ENCODE measurements at regions not wholly inside any gene's neighbourhood (a gene's known extent, or its start where the extent isn't known, plus 50 kb on each side); places are given as distances from the start of the nearest gene placed in this dataset.
"Not testable (repeated sequence)": the region's sequence is repeated elsewhere in the genome, so short reads cannot be mapped to it uniquely, and the experiment has no call there.

DNA sequence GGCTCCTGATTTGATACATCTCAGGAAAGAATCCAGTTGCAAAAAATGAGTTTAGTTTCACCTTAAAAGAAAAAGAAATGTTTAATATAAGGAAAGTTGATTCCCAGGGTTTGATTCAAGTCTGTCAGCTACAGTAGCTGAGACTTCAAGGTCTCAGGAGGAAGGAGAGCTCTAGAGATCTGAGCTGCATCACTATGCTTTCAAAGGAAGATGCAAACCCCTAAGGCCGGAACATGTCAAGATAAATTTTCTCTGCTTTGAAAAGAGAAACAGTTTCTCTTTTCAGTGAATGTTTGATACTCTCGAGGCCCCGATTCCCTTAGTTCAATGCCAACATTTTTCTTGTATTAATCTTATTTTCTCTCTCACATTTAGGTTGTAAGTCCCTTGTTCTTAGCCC, 128.6 kb downstream of the RGPD3 start:
- DNase-seq = no peak

DNA sequence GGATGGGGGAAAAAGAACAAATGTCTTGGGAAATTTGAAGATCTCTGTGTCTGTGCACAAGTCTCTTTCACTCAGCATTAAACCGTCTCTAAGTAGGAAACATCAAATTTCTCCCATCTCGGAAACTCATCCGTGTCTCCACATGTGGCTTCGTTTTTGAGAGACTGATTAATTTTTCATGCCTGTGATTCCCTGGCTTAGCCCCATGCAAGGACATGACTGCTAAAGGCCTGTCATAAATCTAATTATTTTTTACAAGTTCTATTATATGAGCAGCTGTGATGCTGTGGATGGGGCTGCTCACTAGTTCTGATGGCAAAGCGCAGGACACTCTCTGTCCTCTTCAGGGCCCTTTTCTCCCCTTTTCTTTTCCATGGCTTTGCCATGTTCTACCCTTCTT, 129.1 kb downstream of the RGPD3 start:
- no peak for DNase-seq

DNA sequence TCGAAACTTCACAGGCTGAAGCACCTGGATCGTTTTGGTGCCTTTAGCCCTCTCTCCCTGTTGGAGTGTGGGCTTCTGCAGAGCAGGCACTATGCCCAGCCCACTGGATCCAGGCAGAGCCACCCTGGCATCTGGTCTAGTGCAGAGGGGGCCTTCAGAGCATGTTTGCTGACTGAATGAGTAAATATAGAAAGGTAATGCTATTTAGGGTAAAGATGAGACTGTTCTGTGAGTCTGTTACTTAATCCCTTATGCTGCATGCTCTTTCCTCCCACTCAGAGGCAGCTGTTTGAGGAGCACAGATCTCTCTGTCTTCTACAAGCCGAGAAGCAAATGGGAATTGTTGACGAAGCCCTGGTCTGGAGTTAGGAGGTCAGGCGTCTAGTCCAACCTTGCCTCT, 130.2 kb downstream of the RGPD3 start:
- DNase-seq = no peak

DNA sequence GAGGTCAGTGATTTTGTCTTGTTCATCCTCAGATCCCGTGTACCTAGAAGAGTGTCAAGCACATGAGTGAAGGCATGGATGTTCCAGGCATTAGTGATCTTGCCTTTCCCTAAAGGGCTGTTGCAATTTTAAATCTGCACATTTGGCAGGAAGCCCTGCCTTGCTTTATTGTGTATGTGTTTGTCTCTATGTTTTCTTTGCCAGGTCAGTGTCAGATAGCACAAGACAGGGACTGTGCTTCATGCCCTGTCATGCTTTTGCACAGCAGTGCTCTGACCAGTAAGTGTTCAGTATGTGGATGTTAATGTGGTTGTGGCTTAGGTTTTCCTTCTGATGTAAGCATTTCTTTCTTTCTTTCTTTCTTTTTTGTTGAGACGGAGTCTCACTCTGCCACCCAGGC, 131.5 kb downstream of the RGPD3 start:
- DNase-seq = peak; percentile 27

DNA sequence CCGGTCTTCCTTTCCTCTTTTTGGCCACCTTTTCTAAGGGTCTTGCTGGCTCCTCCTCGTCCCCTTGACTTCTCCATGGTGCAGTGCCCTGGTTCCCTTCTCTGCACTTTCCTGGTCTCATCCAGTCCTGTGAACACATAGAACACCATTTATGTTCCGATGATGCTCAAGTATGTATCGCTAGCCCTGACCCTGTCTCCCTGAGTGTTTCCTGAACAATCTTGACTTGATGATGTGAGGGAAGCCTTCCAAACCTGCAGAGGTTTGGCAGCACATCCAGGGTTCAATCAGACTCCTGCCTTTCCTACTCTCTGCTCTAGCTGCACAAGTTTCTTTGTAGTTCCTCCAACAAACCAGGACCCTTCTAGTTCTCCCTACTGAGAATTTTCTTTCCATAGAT, 132.1 kb downstream of the RGPD3 start:
- DNase-seq = no peak

DNA sequence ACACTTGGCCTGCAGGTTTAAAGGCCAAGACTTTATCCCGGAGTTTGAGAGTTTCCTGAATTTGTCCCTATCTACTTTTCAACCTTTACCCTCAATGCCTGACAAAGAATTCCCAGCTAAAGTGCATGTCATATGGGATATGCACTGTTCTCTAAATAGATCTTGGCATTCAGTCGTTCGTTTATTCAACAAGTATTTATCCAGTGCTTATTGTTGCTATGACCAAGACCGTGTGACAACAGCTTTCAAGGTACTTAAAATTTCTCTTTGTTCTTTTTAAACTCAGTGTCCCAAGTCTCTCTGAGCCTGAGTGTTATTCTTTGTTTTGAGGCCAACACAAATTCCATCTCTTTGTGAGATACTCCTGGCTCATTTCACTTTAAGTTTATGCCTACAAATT, 133.4 kb downstream of the RGPD3 start:
- peak; percentile 23 for DNase-seq

DNA sequence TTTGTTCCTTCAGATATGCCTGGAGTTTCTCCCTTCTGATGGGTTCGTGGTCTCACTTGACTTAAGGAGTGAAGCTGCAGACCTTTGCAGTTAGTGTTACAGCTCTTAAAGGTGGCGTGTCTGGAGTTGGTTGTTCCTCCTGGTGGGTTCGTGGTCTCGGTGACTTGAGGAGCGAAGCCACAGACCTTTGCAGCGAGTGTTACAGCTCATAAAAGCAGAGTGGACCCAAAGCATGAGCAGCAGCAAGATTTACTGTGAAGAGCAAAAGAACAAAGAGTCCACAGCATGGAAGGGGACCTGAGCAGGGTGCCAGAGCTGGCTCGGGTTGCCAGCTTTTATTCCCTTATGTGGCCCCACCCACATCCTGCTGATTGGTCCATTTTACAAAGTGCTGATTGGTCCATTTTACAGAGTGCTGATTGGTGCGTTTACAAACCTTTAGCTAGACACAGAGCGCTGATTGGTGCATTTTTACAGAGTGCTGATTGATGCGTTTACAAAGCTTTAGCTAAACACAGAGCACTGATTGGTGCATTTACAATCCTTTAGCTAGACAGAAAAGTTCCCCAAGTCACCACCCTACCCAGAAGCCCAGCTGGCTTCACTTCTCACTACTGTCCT, 134.8 kb downstream of the RGPD3 start:
- DNase-seq = not testable (repeated sequence)

DNA sequence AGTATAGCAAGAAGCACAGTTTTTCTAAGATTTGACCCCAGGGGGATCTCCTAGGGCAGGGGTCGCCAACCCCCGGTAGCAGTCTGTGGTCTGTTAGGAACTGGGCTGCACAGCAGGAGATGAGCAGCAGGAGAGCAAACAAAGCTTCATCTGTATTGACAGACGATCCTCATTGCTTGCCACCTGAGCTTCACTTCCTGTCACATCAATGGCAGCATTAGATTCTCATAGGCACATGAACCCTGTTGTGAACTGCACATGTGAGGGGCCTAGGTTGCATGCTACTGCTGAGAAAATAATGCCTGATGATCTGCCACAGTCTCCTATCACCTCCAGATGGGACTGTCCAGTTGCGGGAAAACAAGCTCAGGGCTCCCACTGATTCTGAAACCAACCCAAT, 136.2 kb downstream of the RGPD3 start:
- DNase-seq = peak; percentile 69

DNA sequence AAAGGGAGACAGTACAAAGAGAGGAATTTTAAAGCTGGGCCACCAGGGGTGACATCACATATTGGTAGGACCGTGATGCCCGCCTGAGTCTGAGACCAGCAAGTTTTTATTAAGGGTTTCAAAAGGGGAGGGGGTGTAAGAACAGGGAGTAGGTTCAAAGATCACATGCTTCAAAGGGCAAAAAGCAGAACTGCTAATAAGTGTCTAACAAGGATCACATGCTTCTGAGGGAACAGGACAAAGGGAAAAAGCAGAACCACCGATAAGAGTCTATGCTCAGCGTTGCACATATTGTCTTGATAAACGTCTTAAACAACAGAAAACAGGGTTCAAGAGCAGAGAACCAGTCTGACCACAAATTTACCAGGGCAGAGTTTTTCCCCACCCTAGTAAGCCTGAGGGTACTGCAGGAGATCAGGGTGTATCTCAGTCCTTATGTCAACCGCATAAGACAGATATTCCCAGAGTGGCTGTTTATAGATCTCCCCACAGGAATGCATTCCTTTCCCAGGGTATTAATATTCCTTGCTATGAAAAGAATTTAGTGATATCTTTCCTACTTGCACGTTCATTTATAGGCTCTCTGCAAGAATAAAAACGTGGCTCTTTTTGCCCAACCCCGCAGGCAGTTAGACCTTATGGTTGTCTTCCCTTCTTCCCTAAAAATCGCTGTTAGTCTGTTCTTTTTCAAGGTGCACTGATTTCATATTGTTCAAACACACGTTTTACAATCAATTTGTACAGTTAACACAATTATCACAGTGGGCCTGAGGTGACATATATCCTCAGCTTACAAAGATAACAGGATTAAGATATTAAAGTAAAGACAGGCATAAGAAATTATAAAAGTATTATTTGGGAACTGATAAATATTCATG, 136.5 kb upstream of the UXS1 start:
- not testable (repeated sequence) for DNase-seq

DNA sequence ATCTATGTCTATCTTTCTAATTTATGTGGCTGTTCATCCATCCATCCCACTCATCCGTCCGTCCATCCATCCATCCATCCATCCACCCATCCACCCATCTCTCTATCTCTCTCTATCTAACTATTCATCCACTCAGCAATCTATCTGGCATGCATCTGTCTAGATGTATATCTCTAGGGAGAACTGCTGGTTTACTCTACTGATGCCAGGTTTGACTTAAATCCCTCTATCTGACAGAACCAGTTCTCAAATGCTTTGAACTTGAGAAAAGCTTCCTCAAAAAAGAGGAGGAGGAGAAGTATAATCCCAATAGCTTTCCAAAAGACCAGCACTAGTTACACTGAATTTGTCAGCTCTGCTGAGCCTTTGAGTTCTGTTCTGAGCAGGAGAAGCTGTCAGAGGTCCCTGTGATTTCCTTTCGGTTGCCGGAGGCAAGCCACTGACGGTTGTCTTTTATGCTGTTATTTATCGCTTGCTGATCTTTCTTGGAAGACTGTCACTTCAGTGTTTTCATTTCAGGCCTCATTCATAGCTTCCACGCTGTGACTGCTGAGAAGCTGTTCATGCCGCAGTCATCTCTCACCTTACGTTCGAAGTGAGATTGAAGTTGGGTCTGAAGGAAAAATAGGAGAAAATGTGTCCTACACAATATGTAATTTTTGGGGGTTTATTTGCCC, 129.4 kb upstream of the UXS1 start:
- DNase-seq = no peak

DNA sequence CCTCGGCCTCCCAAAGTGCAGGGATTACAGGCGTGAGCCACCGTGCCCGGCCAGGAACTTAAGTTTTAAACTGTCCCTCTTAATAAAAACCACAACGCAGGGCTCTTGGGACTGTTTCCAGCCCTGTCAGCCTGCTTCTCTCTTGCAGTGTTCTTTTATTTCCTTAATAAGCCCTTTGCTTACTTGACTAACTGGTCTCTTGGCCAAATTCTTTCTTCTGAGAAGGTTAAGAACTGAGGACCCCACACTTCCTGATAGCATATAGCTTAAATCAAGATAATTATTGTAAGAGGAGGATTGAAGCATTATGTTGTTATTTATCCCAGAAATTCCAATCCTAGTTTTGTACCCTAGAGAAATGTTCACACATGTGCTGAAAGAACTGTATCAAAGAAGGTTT, 128.2 kb upstream of the UXS1 start:
- no peak for DNase-seq

DNA sequence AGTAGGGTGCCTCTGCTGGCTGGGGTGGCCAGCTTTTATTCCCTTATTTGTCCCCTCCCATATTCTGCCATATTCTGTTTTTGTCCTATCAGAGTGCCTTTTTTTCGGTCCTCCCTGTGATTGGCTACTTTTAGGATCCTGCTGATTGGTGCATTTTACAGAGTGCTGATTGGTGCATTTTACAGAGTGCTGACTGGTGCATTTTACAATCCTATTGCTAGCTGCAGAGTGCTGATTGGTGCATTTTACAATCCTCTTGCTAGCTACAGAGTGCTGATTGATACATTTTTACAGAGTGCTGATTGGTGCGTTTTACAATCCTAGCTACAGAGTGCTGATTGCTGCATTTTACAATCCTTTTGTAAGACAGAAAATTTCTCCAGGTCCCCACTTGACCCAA, 126.3 kb upstream of the UXS1 start:
- DNase-seq = not testable (repeated sequence)

DNA sequence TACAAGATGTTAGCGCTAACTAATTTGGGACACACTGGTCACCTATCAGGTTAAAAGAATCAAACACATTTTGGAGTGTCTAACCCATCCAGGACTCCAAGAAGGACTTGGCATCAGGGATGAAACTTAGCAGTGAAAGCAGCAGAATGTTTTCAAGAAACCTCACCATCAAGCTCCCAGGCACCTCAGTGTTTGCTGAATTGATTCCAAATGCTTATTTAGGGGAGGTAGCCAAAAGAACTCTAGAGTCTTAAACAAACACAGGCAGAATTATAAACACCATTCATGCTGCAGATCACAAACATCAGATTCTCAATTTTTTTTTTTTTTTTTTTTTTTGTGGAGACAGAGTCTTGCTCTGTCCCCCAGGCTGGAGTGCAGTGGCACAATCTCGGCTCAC, 122.8 kb upstream of the UXS1 start:
- no peak for DNase-seq

DNA sequence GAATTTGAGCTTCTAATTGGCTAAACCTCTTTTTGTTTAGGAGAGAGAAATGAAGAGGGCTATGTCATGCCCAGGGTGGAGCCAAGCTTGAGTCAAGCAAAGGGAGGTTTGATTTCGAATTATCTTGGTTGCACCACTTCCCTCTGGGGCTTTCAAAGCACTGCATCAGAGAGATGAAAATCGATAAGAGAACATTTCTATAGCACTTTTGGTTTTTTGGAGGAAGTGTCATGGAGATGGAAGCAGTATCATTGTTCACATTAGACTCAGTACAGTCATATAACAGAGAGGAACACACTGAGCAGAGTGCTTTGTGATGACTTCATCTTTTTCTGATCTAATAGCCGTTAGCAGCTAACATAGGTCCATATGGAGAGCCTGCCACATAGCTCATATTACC, 120.3 kb upstream of the UXS1 start:
- DNase-seq = no peak

DNA sequence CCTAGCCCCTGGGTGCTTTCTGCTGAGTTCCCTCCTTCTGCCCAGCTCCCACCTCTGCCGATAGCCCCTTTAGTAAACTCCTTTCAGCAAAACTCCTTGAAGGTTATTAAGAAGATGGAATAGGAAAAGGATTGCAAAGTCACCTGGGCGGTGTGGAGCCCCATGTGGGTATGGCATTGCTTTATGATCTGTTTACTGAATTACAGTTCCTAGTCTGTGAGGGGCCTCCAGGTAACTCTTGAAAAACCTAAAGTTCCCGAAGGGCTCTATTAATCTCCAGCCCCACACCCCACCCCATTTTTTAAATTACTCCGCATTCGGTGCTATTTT, 116.9 kb upstream of the UXS1 start:
- DNase-seq = no peak

DNA sequence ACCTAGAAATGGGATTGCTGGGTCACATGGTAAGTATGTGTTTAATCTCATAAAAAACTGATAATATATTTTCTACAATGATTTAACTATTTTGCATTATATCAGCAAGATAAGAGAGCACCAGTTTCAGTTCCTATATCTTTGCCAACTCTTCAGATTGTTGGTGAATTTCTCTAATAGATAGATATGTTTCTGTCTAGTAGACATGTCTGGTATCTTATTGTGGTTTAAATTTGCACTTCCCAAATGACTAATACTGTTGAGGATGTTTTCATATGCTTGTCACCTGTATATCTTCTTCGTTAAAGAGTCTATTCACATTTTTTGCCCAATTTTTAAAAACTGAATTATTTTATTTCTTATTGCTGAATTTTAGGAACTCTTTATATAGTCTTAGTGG, 113.8 kb upstream of the UXS1 start:
- no peak for DNase-seq

DNA sequence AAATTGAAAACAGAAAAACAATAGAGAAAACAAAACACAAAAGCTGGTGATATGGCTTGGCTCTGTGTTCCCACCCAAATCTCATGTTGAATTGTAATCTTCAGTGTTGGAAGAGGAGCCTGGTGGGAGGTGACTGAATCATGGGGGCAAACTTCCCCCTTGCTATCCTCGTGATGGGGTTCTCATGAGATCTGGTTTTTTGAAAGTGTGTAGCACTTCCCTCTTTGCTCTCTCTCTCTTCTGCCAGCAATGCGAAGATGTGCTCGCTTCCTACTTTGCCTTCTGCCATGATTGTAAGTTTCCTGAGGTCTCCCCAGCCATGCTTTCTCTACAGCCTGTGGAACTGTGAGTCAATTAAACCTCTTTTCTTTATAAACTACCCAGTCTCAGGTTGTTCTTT, 112.3 kb upstream of the UXS1 start:
- DNase-seq = no peak

DNA sequence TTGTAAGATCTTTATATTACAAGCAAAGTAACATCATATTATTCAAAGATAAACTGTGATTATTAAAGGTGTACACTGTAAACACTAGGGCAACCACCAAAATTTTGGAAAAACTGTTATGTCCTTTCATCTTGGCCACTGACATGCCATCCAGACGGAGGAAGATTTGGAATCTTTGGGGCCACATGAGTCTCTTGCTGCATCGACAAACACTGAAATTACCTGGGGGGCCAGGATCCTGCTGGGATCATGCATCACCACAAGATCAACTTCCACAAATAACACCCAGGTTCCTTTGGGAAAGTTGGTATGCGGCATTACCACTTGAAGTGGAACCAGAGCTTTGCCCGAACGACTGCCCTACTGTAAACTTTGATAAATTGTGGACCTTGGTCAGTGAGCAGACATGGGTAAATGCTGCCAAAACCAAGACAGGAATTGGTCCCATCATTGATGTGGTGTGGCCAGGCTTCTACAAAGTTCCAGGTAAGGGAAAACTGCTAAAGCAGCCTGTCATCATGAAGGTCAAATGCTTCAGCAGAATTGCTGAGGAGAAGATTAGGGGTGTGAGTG, 110.6 kb upstream of the UXS1 start:
- no peak for DNase-seq

DNA sequence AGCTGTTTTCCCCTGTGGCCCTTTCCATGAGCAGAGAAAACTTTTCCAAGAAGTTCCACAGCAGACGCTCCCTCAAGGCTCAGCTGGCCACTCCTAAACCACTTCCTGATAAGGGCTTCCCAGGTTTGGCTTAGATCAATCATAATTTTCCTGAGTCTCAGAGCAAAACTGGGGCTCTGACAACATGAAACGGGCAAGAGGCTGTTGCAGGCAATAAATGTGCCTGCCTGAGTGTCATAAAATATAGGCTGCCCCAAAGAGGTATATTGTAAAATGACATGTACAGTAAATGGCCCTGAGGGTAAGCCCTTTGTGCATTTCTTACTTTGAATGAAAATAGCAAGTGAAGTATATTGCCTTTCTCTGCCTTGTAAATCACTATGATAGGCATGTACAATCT, 105.6 kb upstream of the UXS1 start:
- no peak for DNase-seq

DNA sequence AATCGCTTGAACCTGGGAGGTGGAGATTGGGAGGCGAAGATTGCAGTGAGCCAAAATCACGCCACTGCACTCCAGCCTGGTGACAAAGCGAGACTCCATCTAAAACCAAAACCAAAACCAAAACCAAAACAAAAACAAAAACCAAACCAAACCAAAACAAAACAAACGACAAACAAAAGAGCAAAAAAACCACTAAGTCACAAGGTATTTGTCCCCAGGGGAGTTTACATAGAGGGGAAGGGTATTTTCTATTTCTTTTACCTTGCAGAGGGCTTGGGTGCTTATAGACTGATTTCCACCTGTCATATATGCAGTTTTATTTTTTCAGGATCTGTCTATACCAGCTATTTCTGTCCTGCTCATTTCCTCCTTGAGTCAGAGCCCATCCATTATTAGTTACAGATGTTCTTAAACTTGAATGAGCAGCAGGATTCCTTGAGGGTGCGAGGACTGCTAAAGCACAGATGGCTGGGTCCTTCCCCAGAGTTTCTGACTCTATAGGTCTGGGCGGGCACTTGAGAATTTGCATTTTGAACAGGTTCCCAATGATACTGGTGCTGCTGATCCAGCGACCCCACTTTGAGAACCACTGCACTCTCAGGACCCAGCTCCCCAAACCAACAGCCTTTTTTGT, 102.2 kb upstream of the UXS1 start:
- no peak for DNase-seq

DNA sequence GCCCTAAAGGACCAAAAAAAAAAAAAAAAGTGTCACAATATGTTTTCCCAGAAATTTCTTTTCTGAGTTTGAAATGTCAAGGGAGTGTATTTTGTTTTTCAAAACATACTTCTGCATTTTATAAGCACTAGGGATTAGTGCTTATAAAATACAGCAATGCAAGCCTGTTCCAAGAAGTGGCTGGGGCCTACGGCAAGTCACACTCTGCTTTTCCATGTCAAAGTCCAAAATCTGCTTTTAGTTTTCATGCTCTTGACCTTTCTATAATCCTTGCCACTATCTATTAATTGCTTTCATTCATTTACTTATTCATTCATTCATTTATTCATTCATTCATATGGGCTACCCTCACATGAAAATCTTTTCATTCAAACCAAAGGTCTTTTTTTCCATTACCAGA, 100.1 kb upstream of the UXS1 start:
- DNase-seq = no peak

DNA sequence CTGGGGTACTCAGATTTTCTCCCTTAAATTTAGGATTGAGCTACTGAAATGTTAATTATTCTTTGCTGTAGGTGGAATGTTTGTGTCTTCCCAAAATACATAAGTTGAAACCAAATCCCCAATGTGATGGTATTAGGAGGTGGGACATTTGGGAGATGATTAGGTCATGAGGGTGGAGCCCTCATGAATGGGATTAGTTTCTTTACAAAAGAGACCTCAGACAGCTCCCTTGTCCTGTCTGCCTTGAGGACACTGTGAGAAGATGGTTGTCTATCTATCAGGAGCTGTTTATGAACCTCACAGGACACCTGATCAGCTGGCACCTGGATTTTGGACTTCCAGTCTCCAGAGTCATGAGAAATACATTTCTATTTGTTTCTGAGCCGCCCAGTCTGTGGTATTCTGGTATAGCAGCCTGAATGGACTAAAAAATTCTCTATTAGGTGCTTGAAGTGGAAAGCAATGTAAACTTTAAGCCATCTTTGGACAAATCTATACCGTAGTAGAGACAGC, 99.2 kb upstream of the UXS1 start:
- DNase-seq = no peak

DNA sequence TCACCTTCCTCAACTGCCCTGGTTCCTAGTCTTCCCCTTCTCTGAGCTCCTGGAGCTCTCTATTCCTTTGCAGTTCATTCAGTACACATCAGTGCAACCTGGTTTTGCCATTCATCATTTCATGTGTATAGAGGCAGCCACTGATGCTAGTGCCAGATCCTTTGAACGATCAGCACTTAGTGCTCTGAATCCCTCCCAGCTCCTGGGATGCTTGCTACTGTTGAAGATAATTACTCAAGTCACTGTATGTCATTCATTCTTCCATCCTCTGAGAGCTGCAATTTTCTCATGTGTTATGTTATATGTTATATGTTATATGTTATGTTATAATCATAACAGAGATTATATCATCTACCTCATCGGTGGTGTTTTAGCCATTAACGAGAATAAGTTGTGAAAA, 98.5 kb upstream of the UXS1 start:
- DNase-seq = no peak

Measured in NCI-H345 (cell line).